HG03108 (cell line): ENCODE measurements at regions not wholly inside any gene's neighbourhood (a gene's known extent, or its start where the extent isn't known, plus 50 kb on each side); places are given as distances from the start of the nearest gene placed in this dataset.
"Not testable (repeated sequence)": the region's sequence is repeated elsewhere in the genome, so short reads cannot be mapped to it uniquely, and the experiment has no call there.

ENCODE experiments used
- ATAC-seq: cut with Tn5 transposase; IDR thresholded peaks from one replicate; pipeline ENCODE4 v1.9.1; 2021; ENCODE audit warnings: moderate library complexity; ENCODE audit not compliant: unreplicated experiment

- no peak for ATAC-seq
Measured at GRCh38 chr6:12474167-12475140, 184.3 kb downstream of the EDN1 start.

GRCh38 chr6:12476484-12476883 lies 186.3 kb downstream of the EDN1 start:
- no peak for ATAC-seq

- ATAC-seq = no peak
Measured at GRCh38 chr6:12477616-12478015, 187.5 kb downstream of the EDN1 start.

- no peak for ATAC-seq
Measured at GRCh38 chr6:12478921-12479320, 188.8 kb downstream of the EDN1 start.

- no peak for ATAC-seq
Measured at GRCh38 chr6:12479451-12479850, 189.3 kb downstream of the EDN1 start.

GRCh38 chr6:12479881-12480280 lies 189.7 kb downstream of the EDN1 start:
- ATAC-seq = no peak

- no peak for ATAC-seq
Measured at GRCh38 chr6:12480379-12480778, 190.2 kb downstream of the EDN1 start.

GRCh38 chr6:12481292-12481691 lies 191.1 kb downstream of the EDN1 start:
- ATAC-seq = no peak

GRCh38 chr6:12481850-12482249 lies 191.7 kb downstream of the EDN1 start:
- no peak for ATAC-seq

GRCh38 chr6:12482386-12483375 lies 192.5 kb downstream of the EDN1 start:
- no peak for ATAC-seq

- peak; percentile 82 for ATAC-seq
Measured at GRCh38 chr6:12483712-12484111, 193.6 kb downstream of the EDN1 start.

GRCh38 chr6:12484519-12484918 lies 194.4 kb downstream of the EDN1 start:
- no peak for ATAC-seq

- ATAC-seq = no peak
Measured at GRCh38 chr6:12485226-12485764, 195.1 kb downstream of the EDN1 start.

- no peak for ATAC-seq
Measured at GRCh38 chr6:12485837-12486236, 195.7 kb downstream of the EDN1 start.

- no peak for ATAC-seq
Measured at GRCh38 chr6:12490351-12490903, 200.3 kb downstream of the EDN1 start.

- no peak for ATAC-seq
Measured at GRCh38 chr6:12490904-12491571, 200.9 kb downstream of the EDN1 start.

- ATAC-seq = not testable (repeated sequence)
Measured at GRCh38 chr6:12492929-12493328, 202.8 kb downstream of the EDN1 start.

- ATAC-seq = no peak
Measured at GRCh38 chr6:12493446-12493845, 203.3 kb downstream of the EDN1 start.

- ATAC-seq = no peak
Measured at GRCh38 chr6:12494161-12494560, 204.0 kb downstream of the EDN1 start.

- no peak for ATAC-seq
Measured at GRCh38 chr6:12501990-12502389, 211.8 kb downstream of the EDN1 start.
